IMR-90 (cell line): ENCODE measurements at regions not wholly inside any gene's neighbourhood (a gene's known extent, or its start where the extent isn't known, plus 50 kb on each side); places are given as distances from the start of the nearest gene placed in this dataset.

Experiments used
- ATAC-seq: fragments of 200-7000 bp; cut with Tn5 transposase; 2 replicates; pipeline ENCODE4 v1.9.1; 2020; ENCODE audit warnings: low read depth, mild to moderate bottlenecking, moderate library complexity
- BruUV-seq: library from RNA; stranded (reverse); fragments of 400-500 nt; replicated peaks from 2 replicates; lab custom pipeline; 2021; lab: Mats Ljungman, UMichigan
- CTCF ChIA-PET: fragments of 300-600 bp; formaldehyde crosslinking; extraction: SDS; loops from one replicate; lab custom pipeline; 2021; ENCODE audit warnings: antibody characterized with exemption; lab: Yijun Ruan, JAX
- POLR2A ChIA-PET: fragments of 300-600 bp; sonication (Branson Sonifier 250); formaldehyde crosslinking; loops from one replicate; lab custom pipeline; 2022; ENCODE audit warnings: antibody characterized with exemption; ENCODE audit not compliant: unreplicated experiment; lab: Charles Lee
- DNase-seq: peaks from one replicate; pipeline ENCODE4 v3.0.0; 2013
- H2AFZ ChIP-seq: replicated peaks from 2 replicates; pipeline ENCODE3; 2013; ENCODE audit warnings: low read length, mild to moderate bottlenecking; ENCODE audit not compliant: poor library complexity
- H2AK5ac ChIP-seq: 2 replicates; pipeline ENCODE4 v1.6.1; 2013; ENCODE audit warnings: low read depth, low read length, inconsistent platforms
- H2AK9ac ChIP-seq: replicated peaks from 2 replicates; pipeline ENCODE3; 2013; ENCODE audit warnings: mild to moderate bottlenecking, low read depth, low read length, moderate library complexity; ENCODE audit not compliant: poor library complexity
- H2BK120ac ChIP-seq: 2 replicates; pipeline ENCODE4 v1.6.1; 2013; ENCODE audit warnings: low read depth, low read length, inconsistent platforms
- H2BK15ac ChIP-seq: 3 replicates; pipeline ENCODE4 v1.6.1; 2013; ENCODE audit warnings: low read depth, low read length, inconsistent platforms
- H2BK20ac ChIP-seq: 2 replicates; pipeline ENCODE4 v1.6.1; 2013; ENCODE audit warnings: low read depth, mild to moderate bottlenecking, inconsistent platforms, low read length, moderate library complexity
- H2BK5ac ChIP-seq: 2 replicates; pipeline ENCODE4 v1.6.1; 2013; ENCODE audit warnings: mild to moderate bottlenecking, low read depth, low read length, inconsistent platforms; ENCODE audit not compliant: poor library complexity, severe bottlenecking
- H3K14ac ChIP-seq: replicated peaks from 2 replicates; pipeline ENCODE4 v1.6.1; 2013; ENCODE audit warnings: low read depth, low read length, inconsistent platforms
- H3K18ac ChIP-seq: 2 replicates; pipeline ENCODE4 v1.6.1; 2013; ENCODE audit warnings: low read depth, low read length, control low read depth
- H3K23ac ChIP-seq: 2 replicates; pipeline ENCODE4 v1.6.1; 2013; ENCODE audit warnings: low read depth, low read length, inconsistent platforms
- H3K27ac ChIP-seq: 2 replicates; pipeline ENCODE4 v1.5.1; 2013; ENCODE audit warnings: mild to moderate bottlenecking, control low read depth, low read length; ENCODE audit not compliant: insufficient read depth
- H3K27me3 ChIP-seq: 2 replicates; pipeline ENCODE4 v1.6.1; 2013; ENCODE audit warnings: low read length; ENCODE audit not compliant: control insufficient read depth, insufficient read depth
- H3K36me3 ChIP-seq: 2 replicates; pipeline ENCODE4 v1.6.1; 2013; ENCODE audit warnings: low read length, mixed read lengths; ENCODE audit not compliant: control insufficient read depth, insufficient read depth
- H3K4ac ChIP-seq: 2 replicates; pipeline ENCODE4 v1.6.1; 2013; ENCODE audit warnings: low read depth, low read length, inconsistent platforms
- H3K4me1 ChIP-seq: 2 replicates; pipeline ENCODE4 v1.6.1; 2013; ENCODE audit warnings: low read length, mixed read lengths; ENCODE audit not compliant: control insufficient read depth, insufficient read depth
- H3K4me2 ChIP-seq: 2 replicates; pipeline ENCODE4 v1.6.1; 2013; ENCODE audit warnings: low read depth, mild to moderate bottlenecking, control low read depth, low read length, moderate library complexity
- H3K4me3 ChIP-seq: 2 replicates; pipeline ENCODE4 v1.5.1; 2013; ENCODE audit warnings: low read depth, mild to moderate bottlenecking, control low read depth, low read length, moderate library complexity; ENCODE audit not compliant: insufficient read depth
- H3K56ac ChIP-seq: 2 replicates; pipeline ENCODE4 v1.6.1; 2013; ENCODE audit warnings: low read length, inconsistent platforms; ENCODE audit not compliant: insufficient read depth; ENCODE audit errors: extremely low read depth
- H3K79me1 ChIP-seq, 2 experiments: 2 replicates each; pipeline ENCODE4 v1.6.1; 2013; ENCODE audit warnings: low read length in 2 of 2, inconsistent platforms in 1 of 2, low read depth in 1 of 2
- H3K9ac ChIP-seq: 2 replicates; pipeline ENCODE4 v1.6.1; 2013; ENCODE audit warnings: low read depth, low read length, control low read depth
- H3K9me1 ChIP-seq: 2 replicates; pipeline ENCODE4 v1.6.1; 2013; ENCODE audit warnings: low read length, inconsistent platforms; ENCODE audit not compliant: insufficient read depth
- H3K9me3 ChIP-seq: 2 replicates; pipeline ENCODE4 v1.6.1; 2013; ENCODE audit warnings: low read length; ENCODE audit not compliant: control insufficient read depth, insufficient read depth
- H4K20me1 ChIP-seq: 2 replicates; pipeline ENCODE4 v1.6.1; 2013; ENCODE audit warnings: low read length, inconsistent platforms; ENCODE audit not compliant: insufficient read depth
- H4K5ac ChIP-seq: 2 replicates; pipeline ENCODE4 v1.6.1; 2013; ENCODE audit warnings: mild to moderate bottlenecking, low read depth, low read length, control low read depth
- H4K8ac ChIP-seq, 2 experiments: 2 replicates each; pipeline ENCODE4 v1.6.1; 2013; ENCODE audit warnings: low read depth in 2 of 2, low read length in 2 of 2, control low read depth in 1 of 2, inconsistent platforms in 1 of 2
- H4K91ac ChIP-seq: 2 replicates; pipeline ENCODE4 v1.6.1; 2013; ENCODE audit warnings: low read depth, low read length, inconsistent platforms; ENCODE audit not compliant: insufficient read depth
- CEBPB ChIP-seq: IDR thresholded peaks from 2 replicates; pipeline ENCODE4 v1.6.1; 2012; ENCODE audit warnings: low read depth, low read length, improper control_type of control experiment
- CTCF ChIP-seq: conservative IDR thresholded peaks from 2 replicates; pipeline ENCODE4 v1.5.1; 2012; ENCODE audit warnings: mild to moderate bottlenecking, low read depth, low read length, improper control_type of control experiment
- WGBS, 2 experiments: methylation state at CpG; one replicate each; pipeline versions ENCODE4 v1.1.5 to v1.1.7; 2013; ENCODE audit warnings: missing lambda C conversion rate in 2 of 2; ENCODE audit not compliant: insufficient read length in 1 of 2; ENCODE audit errors: extremely low coverage in 2 of 2; 5-methylcytosine and 5-hydroxymethylcytosine counted together
- dilution Hi-C: fragments of 300-500 bp; cut with HindIII; formaldehyde crosslinking; loops from one replicate; pipeline ENCODE4 v1.14.3; 2018; ENCODE audit warnings: low sequenced_read_pairs; ENCODE audit not compliant: unreplicated experiment
- in situ Hi-C: fragments of 300-500 bp; cut with MboI; formaldehyde crosslinking; loops from 3 replicates; pipeline ENCODE4 v1.14.3; 2019; ENCODE audit warnings: low sequenced_read_pairs, inconsistent platforms, mixed read lengths
- intact Hi-C: fragments of 100-400 bp; cut with micrococcal nuclease; formaldehyde crosslinking; loops from 2 replicates; pipeline ENCODE4 v1.10.0; 2022

GRCh38 chr6:15870333-15871043, 207.7 kb upstream of the DTNBP1 start:
- Histone ChIP-seq H2BK20ac (no peak overlapping the region), H2BK5ac (no peak overlapping the region), H3K4me2 (no peak overlapping the region; the same call in 1 of the 2 replicates), H3K4ac (no peak overlapping the region), H3K4me3 (no peak overlapping the region), H3K9me1 (no peaks in the 10 kb centered on the region), H3K14ac (no peak overlapping the region), H3K56ac (no peak overlapping the region), H2BK15ac (no peak overlapping the region), H3K27ac (no peak overlapping the region), H3K4me1 (no peaks in the 10 kb centered on the region), H3K79me1 (no peaks in the 10 kb centered on the region), H4K20me1 (no peaks in the 10 kb centered on the region), H2BK120ac (no peak overlapping the region), H2AK9ac (no peak overlapping the region), H4K5ac (no peak overlapping the region), H2AK5ac (no peak overlapping the region), H4K8ac (no peak overlapping the region), H3K9ac (no peak overlapping the region), H3K23ac (no peak overlapping the region), H3K27me3 (peaks cover 8% of the 10 kb centered on the region), H2AFZ (no peak overlapping the region), H3K18ac (no peak overlapping the region), H3K36me3 (no peaks in the 10 kb centered on the region), H3K9me3 (no peaks in the 10 kb centered on the region), H4K91ac (no peak overlapping the region)
- dilution Hi-C loops, result no loop called here
- intact Hi-C loops, result no loop called here
- no peak for TF ChIP-seq CTCF
- TF ChIP-seq CEBPB, result peak; percentile 31; the same call in 1 of the 2 replicates
- CTCF ChIA-PET, result no interaction called here
- POLR2A ChIA-PET, result no interaction called here
- ATAC-seq (no peak), DNase-seq (no peak)
- whole genome bisulfite sequencing, 2 experiments, result 80% methylated on average over 1 of the region's 3 CpGs; no CpG with 5 or more reads in 1 of the 2 experiments
- in situ Hi-C loops, result no loop called here
- BruUV-seq, result no TSS peak
